ENCODE measurements at regions not wholly inside any gene's neighbourhood (a gene's known extent, or its start where the extent isn't known, plus 50 kb on each side); places are given as distances from the start of the nearest gene placed in this dataset.

- Histone ChIP-seq H3K4me3 (no peak overlapping the region), H3K27me3 (no peaks in the 10 kb centered on the region), H3K4me1 (peaks cover 0 to 5% of the 10 kb centered on the region in 2 donors), H3K9me3 (no peaks in the 10 kb centered on the region), H3K36me3 (no peaks in the 10 kb centered on the region), H3K27ac (no peak overlapping the region)
- DNase-seq (no peak), ATAC-seq (no peak)
- TF ChIP-seq CTCF (IDR thresholded peaks at IDR 0.05), result no peak
- intact Hi-C loops (cut with DNase I), result no loop called here
Observed at GRCh38 chr7:33745934-33746333, 159.4 kb upstream of the BMPER start.

- Histone ChIP-seq H3K4me3 (no peak overlapping the region), H3K36me3 (no peaks in the 10 kb centered on the region), H3K27me3 (no peaks in the 10 kb centered on the region), H3K27ac (no peak overlapping the region), H3K9me3 (no peaks in the 10 kb centered on the region), H3K4me1 (no peaks in the 10 kb centered on the region)
- TF ChIP-seq CTCF (IDR thresholded peaks at IDR 0.05), result no peak
- intact Hi-C loops (cut with DNase I), result no loop called here
- ATAC-seq (no peak), DNase-seq (no peak)
Observed at GRCh38 chr7:33748793-33749192, 156.5 kb upstream of the BMPER start.

- no peaks in the 10 kb centered on the region for H3K9me3 ChIP-seq
- intact Hi-C loops (cut with DNase I), result loop anchor here in 1 of 2 donors (10.0 kb wide), 1 partner anchor 145 kb away; no protein-coding TSS in a partner anchor
- H3K36me3 ChIP-seq, result no peaks in the 10 kb centered on the region
- H3K4me1 ChIP-seq, result no peaks in the 10 kb centered on the region
- DNase-seq, result no peak
- H3K27ac ChIP-seq, result no peak overlapping the region
- H3K27me3 ChIP-seq, result no peaks in the 10 kb centered on the region
- H3K4me3 ChIP-seq, result no peak overlapping the region
- no peak for ATAC-seq
- no peak for TF ChIP-seq CTCF (IDR thresholded peaks at IDR 0.05)
Observed at GRCh38 chr7:33750177-33750576, 155.2 kb upstream of the BMPER start.

- no peak for TF ChIP-seq CTCF (IDR thresholded peaks at IDR 0.05)
- Histone ChIP-seq H3K36me3 (no peaks in the 10 kb centered on the region), H3K27me3 (no peaks in the 10 kb centered on the region), H3K4me3 (no peak overlapping the region), H3K27ac (no peak overlapping the region), H3K4me1 (no peaks in the 10 kb centered on the region), H3K9me3 (no peaks in the 10 kb centered on the region)
- intact Hi-C loops (cut with DNase I), result loop anchor here in 1 of 2 donors (10.0 kb wide), 1 partner anchor 143 kb away; no protein-coding TSS in a partner anchor
- ATAC-seq (no peak), DNase-seq (no peak)
Observed at GRCh38 chr7:33751443-33751842, 153.9 kb upstream of the BMPER start.

- no peak for TF ChIP-seq CTCF (IDR thresholded peaks at IDR 0.05)
- intact Hi-C loops (cut with DNase I), result loop anchor here in 1 of 2 donors (10.0 kb wide), 1 partner anchor 141 kb away; no protein-coding TSS in a partner anchor
- no peak overlapping the region for H3K4me3 ChIP-seq
- DNase-seq (no peak), ATAC-seq (no peak)
- no peaks in the 10 kb centered on the region for H3K27me3 ChIP-seq
- H3K9me3 ChIP-seq, result no peaks in the 10 kb centered on the region
- no peaks in the 10 kb centered on the region for H3K4me1 ChIP-seq
- H3K27ac ChIP-seq, result no peak overlapping the region
- H3K36me3 ChIP-seq, result no peaks in the 10 kb centered on the region
Observed at GRCh38 chr7:33753881-33754525, 151.3 kb upstream of the BMPER start.
